ENCODE measurements at regions not wholly inside any gene's neighbourhood (a gene's known extent, or its start where the extent isn't known, plus 50 kb on each side); places are given as distances from the start of the nearest gene placed in this dataset.

DNA sequence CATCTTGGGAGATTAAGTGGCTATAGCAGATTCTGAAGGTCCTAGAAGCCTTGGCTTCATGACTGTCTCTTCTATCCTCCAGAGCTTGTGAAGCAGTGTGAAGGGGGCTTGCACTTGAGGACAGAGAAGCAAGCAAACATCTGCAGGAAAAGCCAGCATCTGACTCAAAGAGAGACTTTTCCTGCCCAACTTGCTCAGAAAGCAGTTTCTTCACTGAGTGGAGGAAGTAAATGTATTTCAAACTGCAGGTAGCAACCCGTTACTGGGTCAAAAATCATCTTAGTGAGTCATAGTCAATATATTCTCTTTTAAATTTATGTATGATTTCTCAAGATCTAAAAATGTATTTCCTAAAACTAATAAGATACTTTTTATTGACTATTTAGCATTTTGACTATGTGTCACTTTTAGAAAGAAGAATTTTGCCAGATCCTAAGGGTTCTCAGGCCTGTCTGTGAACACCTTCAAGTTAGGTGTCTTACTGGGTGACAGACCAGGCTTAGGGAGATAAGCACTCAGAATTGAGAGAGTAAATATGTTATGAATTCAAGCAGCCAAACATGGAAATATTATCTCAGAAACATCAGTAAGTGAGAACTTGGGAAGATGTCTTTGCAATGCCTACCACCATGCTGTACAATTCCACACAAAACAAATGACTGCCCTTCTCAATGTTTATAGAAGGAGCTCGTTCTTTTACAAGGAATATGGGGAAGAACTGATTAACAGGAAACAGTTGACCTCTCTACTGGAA, 72.6 kb upstream of the DMAC1 start:
- no peak for DNase-seq (ENCODE audit: low read depth in 2 of 2)

DNA sequence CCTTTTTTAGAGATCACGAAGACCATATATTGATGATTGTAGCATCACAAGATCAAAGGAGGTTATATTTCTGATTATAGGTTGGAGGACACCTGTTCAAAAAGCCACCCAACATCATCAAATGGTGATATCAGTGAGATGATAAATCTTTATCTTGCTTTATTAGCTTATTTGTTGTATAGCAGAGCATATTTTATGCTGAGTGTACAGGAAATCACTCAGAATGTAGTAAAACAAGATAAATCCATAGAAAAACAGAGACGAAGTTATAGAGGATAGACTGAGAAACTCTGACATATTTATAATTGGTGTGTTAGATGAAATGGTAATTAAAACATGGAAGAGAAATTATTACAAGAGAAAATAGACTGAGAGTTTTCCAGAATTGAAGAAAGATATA, 69.8 kb upstream of the DMAC1 start:
- no peak for DNase-seq (ENCODE audit: low read depth in 2 of 2)

DNA sequence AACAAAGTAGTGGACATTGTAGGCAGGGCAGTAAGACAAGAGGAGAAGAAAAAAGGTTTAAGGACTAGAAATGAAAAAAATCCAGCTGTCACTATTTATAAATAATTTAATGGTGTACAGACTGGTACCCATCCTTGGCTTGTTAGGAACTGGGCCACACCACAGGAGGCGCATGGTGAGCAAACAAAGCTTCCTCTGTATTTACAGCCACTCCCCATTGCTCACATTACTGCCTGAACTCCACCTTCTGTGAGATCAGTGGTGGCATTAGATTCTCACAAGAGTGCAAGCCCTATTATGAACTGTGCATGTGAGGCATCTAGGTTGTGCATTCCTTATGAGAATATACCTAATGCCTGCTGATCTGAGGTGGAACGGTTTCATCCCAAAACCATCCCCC, 62.6 kb upstream of the DMAC1 start:
- DNase-seq (ENCODE audit: low read depth in 2 of 2): no peak

DNA sequence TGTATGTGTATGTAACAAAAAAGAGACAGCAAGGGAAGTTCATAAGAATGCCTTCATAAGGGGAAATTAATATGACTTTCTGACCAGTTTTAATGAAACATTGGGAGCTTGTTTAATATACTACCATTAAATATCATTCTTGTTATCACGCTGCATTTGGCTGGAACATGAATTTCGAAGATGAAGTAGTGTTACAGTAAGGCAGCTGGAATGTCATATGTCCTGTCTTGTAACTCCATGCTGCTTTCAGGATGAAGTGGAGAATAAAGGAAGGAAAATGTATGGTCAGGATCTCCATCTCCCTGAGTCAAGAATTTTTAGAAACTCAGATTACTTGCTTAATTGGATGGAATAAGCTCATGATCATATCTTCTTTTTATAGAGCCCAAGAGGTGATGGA, 61.5 kb upstream of the DMAC1 start:
- no peak for DNase-seq (ENCODE audit: low read depth in 2 of 2)

DNA sequence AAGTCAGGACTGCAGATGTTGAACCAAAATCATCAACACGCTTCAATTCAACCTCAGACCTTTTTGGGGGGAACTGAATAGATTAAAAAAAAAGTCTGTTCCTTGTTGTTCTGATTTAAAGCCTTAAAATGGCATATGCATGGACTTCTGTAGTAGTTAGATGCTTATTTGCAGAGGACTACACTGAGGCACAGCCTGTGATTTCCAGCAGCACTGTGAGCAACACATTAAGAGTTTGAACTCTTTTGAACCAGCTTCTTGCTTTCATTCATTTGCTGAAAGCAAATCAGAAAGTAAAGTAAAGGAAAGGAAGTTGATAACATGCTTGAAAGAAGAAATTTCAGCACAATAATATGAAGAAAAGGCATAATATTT, 60.7 kb upstream of the DMAC1 start:
- DNase-seq (ENCODE audit: low read depth in 2 of 2): no peak

DNA sequence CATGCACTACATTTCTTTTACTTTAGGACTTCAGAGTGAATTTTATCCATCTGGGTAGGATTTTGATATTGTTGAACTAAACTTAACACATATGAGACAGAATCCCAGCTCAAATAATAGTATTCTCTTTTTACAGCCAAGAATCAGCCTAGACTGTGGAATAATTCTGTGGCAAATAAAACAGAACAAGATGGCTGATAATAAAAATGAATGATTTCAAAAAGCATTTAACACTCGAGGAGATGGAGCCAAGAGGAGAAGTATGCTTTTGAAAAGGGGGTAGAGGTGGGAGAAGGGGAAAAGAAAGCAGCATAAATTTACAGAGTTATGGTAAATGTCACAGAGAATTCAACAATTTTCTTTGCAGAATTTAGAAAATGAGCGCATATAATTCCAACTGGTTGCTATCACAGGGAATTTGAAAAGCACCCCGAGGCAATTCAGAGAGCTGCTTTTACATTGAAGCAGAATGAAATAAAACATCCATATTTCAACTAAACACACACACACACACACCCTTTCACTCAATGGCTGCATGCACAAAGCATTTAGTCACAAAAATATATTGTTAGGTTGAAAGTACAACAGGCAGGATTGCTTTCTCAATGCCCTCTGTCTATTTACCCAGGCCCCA, 60.2 kb upstream of the DMAC1 start:
- no peak for DNase-seq (ENCODE audit: low read depth in 2 of 2)

DNA sequence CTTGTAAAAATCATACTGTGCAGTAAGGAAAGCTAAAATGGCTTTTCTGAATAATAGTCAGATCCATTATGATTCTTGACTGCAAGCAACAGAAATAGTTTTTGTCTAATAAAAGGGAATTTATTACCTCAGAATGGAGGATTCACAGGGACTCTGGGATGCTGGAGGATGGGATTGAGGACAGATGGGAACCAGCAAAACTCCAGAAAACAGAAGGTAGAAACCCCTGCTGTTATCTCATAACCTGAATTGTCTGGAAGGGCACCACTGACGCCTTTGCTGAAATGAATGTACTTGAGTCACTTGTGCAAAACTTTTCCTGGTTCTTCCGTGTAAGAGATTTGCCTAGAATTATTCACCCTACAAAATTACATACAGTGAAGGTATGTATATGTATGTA, 58.6 kb upstream of the DMAC1 start:
- no peak for DNase-seq (ENCODE audit: low read depth in 2 of 2)

DNA sequence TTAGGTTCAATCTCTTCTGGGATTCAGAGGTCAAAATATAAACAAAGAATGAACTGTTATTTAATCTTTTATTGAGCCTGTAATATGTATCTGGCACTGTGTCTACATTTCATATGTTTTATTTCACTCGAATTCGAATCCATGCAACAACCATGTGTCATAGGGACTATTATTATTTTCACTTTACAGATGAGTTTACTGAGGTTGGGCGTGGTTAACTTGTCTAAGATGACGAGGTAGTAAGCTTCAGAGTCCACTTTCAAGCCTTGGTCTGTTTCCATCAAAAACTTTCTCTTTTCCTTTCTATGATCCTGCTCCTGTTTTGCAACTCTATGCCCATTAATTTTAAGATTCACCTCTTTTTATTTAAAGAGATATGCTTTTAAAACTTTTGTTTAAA, 55.2 kb upstream of the DMAC1 start:
- DNase-seq (ENCODE audit: low read depth in 2 of 2): no peak
